PC-9 (cell line): ENCODE measurements at regions not wholly inside any gene's neighbourhood (a gene's known extent, or its start where the extent isn't known, plus 50 kb on each side); places are given as distances from the start of the nearest gene placed in this dataset.

Experiments used
- CTCF ChIP-seq: fragments of 200-600 bp; sonication (generic); conservative IDR thresholded peaks from 2 replicates; pipeline ENCODE4 v1.6.1; 2017; ENCODE audit warnings: mixed run types, antibody characterized with exemption, mild to moderate bottlenecking, moderate library complexity
- EZH2 ChIP-seq: fragments of 200-600 bp; sonication (generic); IDR thresholded peaks from 2 replicates; pipeline ENCODE4 v1.8.0; 2017; ENCODE audit warnings: antibody characterized with exemption, low read depth

GRCh38 chr12:115325858-115326257, 641.9 kb upstream of the TBX3 start:
- no peak for TF ChIP-seq CTCF
- no peak for TF ChIP-seq EZH2
